ENCODE measurements at regions not wholly inside any gene's neighbourhood (a gene's known extent, or its start where the extent isn't known, plus 50 kb on each side); places are given as distances from the start of the nearest gene placed in this dataset.

DNA sequence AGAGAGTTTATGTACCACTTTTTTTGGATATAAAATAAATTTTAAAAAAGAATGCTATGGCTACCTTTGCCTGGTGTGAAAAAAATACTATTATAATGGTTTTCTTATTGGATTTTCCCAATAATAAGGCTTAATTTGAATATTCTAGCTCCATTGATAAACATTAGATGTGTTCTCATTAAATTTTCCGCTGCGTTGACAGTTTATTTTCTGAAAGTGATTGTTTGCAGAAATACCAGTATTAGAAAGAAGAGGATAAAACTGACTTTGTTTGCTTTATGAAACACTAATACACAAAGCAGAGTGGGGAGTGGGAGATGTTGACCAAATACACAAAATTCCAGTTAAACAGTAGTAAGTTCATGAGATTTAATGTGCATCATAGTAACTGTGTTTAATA is 433.3 kb upstream of the TMEFF2 start:
- TF ChIP-seq POLR2A (IDR thresholded peaks at IDR 0.05), result no peak
- TF ChIP-seq, protein P1, sequence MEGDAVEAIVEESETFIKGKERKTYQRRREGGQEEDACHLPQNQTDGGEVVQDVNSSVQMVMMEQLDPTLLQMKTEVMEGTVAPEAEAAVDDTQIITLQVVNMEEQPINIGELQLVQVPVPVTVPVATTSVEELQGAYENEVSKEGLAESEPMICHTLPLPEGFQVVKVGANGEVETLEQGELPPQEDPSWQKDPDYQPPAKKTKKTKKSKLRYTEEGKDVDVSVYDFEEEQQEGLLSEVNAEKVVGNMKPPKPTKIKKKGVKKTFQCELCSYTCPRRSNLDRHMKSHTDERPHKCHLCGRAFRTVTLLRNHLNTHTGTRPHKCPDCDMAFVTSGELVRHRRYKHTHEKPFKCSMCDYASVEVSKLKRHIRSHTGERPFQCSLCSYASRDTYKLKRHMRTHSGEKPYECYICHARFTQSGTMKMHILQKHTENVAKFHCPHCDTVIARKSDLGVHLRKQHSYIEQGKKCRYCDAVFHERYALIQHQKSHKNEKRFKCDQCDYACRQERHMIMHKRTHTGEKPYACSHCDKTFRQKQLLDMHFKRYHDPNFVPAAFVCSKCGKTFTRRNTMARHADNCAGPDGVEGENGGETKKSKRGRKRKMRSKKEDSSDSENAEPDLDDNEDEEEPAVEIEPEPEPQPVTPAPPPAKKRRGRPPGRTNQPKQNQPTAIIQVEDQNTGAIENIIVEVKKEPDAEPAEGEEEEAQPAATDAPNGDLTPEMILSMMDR (IDR thresholded peaks at IDR 0.05 in 4 of 5, conservative IDR thresholded peaks at IDR 0.05 in 1 of 5), result no peak
